ENCODE measurements at regions not wholly inside any gene's neighbourhood (a gene's known extent, or its start where the extent isn't known, plus 50 kb on each side); places are given as distances from the start of the nearest gene placed in this dataset.
"Not testable (repeated sequence)": the region's sequence is repeated elsewhere in the genome, so short reads cannot be mapped to it uniquely, and the experiment has no call there.

- intact Hi-C loops (cut with DNase I): no loop called here
- no peak for DNase-seq (ENCODE audit: low spot score)
Measured at GRCh38 chr5:72656756-72657513, 149.7 kb upstream of the ZNF366 start.

- intact Hi-C loops (cut with DNase I): no loop called here
- DNase-seq (ENCODE audit: low spot score): no peak
Measured at GRCh38 chr5:72656331-72656730, 149.1 kb upstream of the ZNF366 start.

- intact Hi-C loops (cut with DNase I): no loop called here
Measured at GRCh38 chr5:72654231-72654630, 147.0 kb upstream of the ZNF366 start.

GRCh38 chr5:72653586-72653985 is 146.4 kb upstream of the ZNF366 start:
- intact Hi-C loops (cut with DNase I): no loop called here
- DNase-seq (ENCODE audit: low spot score): no peak

More at GRCh38 chr5:72654231-72654630, 147.0 kb upstream of the ZNF366 start:
- DNase-seq (ENCODE audit: low spot score): no peak

GRCh38 chr5:72651779-72652178 is 144.6 kb upstream of the ZNF366 start:
- DNase-seq (ENCODE audit: low spot score): no peak
- intact Hi-C loops (cut with DNase I): no loop called here

- intact Hi-C loops (cut with DNase I): no loop called here
- DNase-seq (ENCODE audit: low spot score): no peak
Measured at GRCh38 chr5:72651109-72651508, 143.9 kb upstream of the ZNF366 start.

- intact Hi-C loops (cut with DNase I): no loop called here
- DNase-seq (ENCODE audit: low spot score): no peak
Measured at GRCh38 chr5:72649449-72649848, 142.2 kb upstream of the ZNF366 start.

GRCh38 chr5:72648480-72648879 is 141.3 kb upstream of the ZNF366 start:
- no peak for DNase-seq (ENCODE audit: low spot score)
- intact Hi-C loops (cut with DNase I): no loop called here

GRCh38 chr5:72647806-72648205 is 140.6 kb upstream of the ZNF366 start:
- intact Hi-C loops (cut with DNase I): no loop called here
- no peak for DNase-seq (ENCODE audit: low spot score)

GRCh38 chr5:72646246-72646866 is 139.1 kb upstream of the ZNF366 start:
- intact Hi-C loops (cut with DNase I): no loop called here
- DNase-seq (ENCODE audit: low spot score): no peak

- DNase-seq (ENCODE audit: low spot score): no peak
- intact Hi-C loops (cut with DNase I): no loop called here
Measured at GRCh38 chr5:72645064-72645846, 138.0 kb upstream of the ZNF366 start.

- intact Hi-C loops (cut with DNase I): no loop called here
- no peak for DNase-seq (ENCODE audit: low spot score)
Measured at GRCh38 chr5:72644296-72644695, 137.1 kb upstream of the ZNF366 start.

GRCh38 chr5:72641164-72641563 is 134.0 kb upstream of the ZNF366 start:
- intact Hi-C loops (cut with DNase I): no loop called here
- DNase-seq (ENCODE audit: low spot score): no peak

GRCh38 chr5:72637058-72637457 is 129.8 kb upstream of the ZNF366 start:
- DNase-seq (ENCODE audit: low spot score): no peak
- intact Hi-C loops (cut with DNase I): no loop called here

GRCh38 chr5:72636565-72636964 is 129.4 kb upstream of the ZNF366 start:
- DNase-seq (ENCODE audit: low spot score); intact Hi-C loops (cut with DNase I): not testable (repeated sequence)

- intact Hi-C loops (cut with DNase I): no loop called here
- DNase-seq (ENCODE audit: low spot score): no peak
Measured at GRCh38 chr5:72634444-72634843, 127.2 kb upstream of the ZNF366 start.

GRCh38 chr5:72633649-72634048 is 126.4 kb upstream of the ZNF366 start:
- DNase-seq (ENCODE audit: low spot score): no peak
- intact Hi-C loops (cut with DNase I): no loop called here

- intact Hi-C loops (cut with DNase I): no loop called here
- no peak for DNase-seq (ENCODE audit: low spot score)
Measured at GRCh38 chr5:72633041-72633445, 125.8 kb upstream of the ZNF366 start.

- DNase-seq (ENCODE audit: low spot score): no peak
- intact Hi-C loops (cut with DNase I): no loop called here
Measured at GRCh38 chr5:72630721-72631120, 123.5 kb upstream of the ZNF366 start.

GRCh38 chr5:72630081-72630480 is 122.9 kb upstream of the ZNF366 start:
- no peak for DNase-seq (ENCODE audit: low spot score)
- intact Hi-C loops (cut with DNase I): no loop called here
